HCT116 (cell line): ENCODE measurements at regions not wholly inside any gene's neighbourhood (a gene's known extent, or its start where the extent isn't known, plus 50 kb on each side); places are given as distances from the start of the nearest gene placed in this dataset.

Source experiments
- ATAC-seq: fragments of 200-7000 bp; cut with Tn5 transposase; 2 replicates; pipeline ENCODE4 v1.9.1; 2020; ENCODE audit warnings: mild to moderate bottlenecking, moderate library complexity
- BruUV-seq: library from RNA; stranded (reverse); fragments of 400-500 nt; replicated peaks from 2 replicates; lab custom pipeline; 2021; lab: Mats Ljungman, UMichigan
- CTCF ChIA-PET: fragments of 300-600 bp; sonication (Branson Sonifier 250); formaldehyde crosslinking; loops from one replicate; lab custom pipeline; 2021; ENCODE audit warnings: antibody characterized with exemption; lab: Charles Lee
- POLR2A ChIA-PET: fragments of 300-600, 350-600 bp; sonication (Branson Sonifier 250); formaldehyde crosslinking; loops from one replicate; lab custom pipeline; 2021; ENCODE audit warnings: antibody characterized with exemption; lab: Charles Lee
- RAD21 ChIA-PET, 2 experiments: fragments of 300-600 bp; sonication (Branson Sonifier 250); formaldehyde crosslinking; loops; one replicate each; lab custom pipeline; 2023; ENCODE audit warnings: low total read pairs in 2 of 2; ENCODE audit not compliant: uncharacterized antibody in 2 of 2, unreplicated experiment in 2 of 2, low non-redundant PET in 1 of 2; lab: Charles Lee
- DNase-seq: peaks from one replicate; pipeline ENCODE4 v3.0.0-alpha.2; 2010; ENCODE audit warnings: low read depth, low spot score
- H2AFZ ChIP-seq: fragments of 200-600 bp; shearing (Covaris generic), sonication (generic); 2 replicates; pipeline ENCODE4 v1.6.1; 2017; ENCODE audit warnings: low read depth, mixed run types, mixed read lengths, antibody characterized with exemption, low read length; ENCODE audit not compliant: poor library complexity, severe bottlenecking
- H3K27ac ChIP-seq: 2 replicates; pipeline ENCODE4 v1.5.1; 2012; ENCODE audit warnings: low read depth, low read length
- H3K27me3 ChIP-seq: fragments of 200-600 bp; sonication (generic); 2 replicates; pipeline ENCODE4 v1.6.1; 2016; ENCODE audit warnings: mixed run types, low read length, mixed read lengths; ENCODE audit not compliant: insufficient read depth
- H3K36me3 ChIP-seq, 2 experiments: fragments of 200-500 bp in 1 of 2; fragments of 200-600 bp in 1 of 2; sonication (Bioruptor generic) in 1 of 2; sonication (generic) in 1 of 2; 2 replicates each; pipeline versions ENCODE4 v1.5.1 to v1.6.1; 2014 to 2016; ENCODE audit warnings: low read length in 2 of 2, inconsistent platforms in 1 of 2, mixed read lengths in 1 of 2, mixed run types in 1 of 2; ENCODE audit not compliant: insufficient read depth in 2 of 2, control insufficient read depth in 1 of 2
- H3K4me1 ChIP-seq, 2 experiments: fragments of 200-600 bp in 1 of 2; sonication (generic) in 1 of 2; 2 replicates each; pipeline versions ENCODE4 v1.5.1 to v1.6.1; 2012 to 2017; ENCODE audit warnings: low read length in 2 of 2, inconsistent platforms in 1 of 2, mild to moderate bottlenecking in 1 of 2, mixed read lengths in 1 of 2, mixed run types in 1 of 2, moderate library complexity in 1 of 2; ENCODE audit not compliant: insufficient read depth in 2 of 2, control insufficient read depth in 1 of 2
- H3K4me2 ChIP-seq: fragments of 200-600 bp; sonication (generic); 2 replicates; pipeline ENCODE4 v1.6.1; 2017; ENCODE audit warnings: mixed run types, low read length, mixed read lengths
- H3K4me3 ChIP-seq, 2 experiments: fragments of 200-600 bp in 1 of 2; sonication (generic) in 1 of 2; replicated peaks in 1 of 2; 2 replicates each; pipeline ENCODE4 v1.5.1; 2011 to 2016; ENCODE audit warnings: low read length in 2 of 2, control low read depth in 1 of 2, low read depth in 1 of 2, mild to moderate bottlenecking in 1 of 2, mixed read lengths in 1 of 2, mixed run types in 1 of 2
- H3K79me2 ChIP-seq: fragments of 200-600 bp; sonication (generic); 2 replicates; pipeline ENCODE4 v1.6.1; 2017; ENCODE audit warnings: mild to moderate bottlenecking, mixed run types, low read length, moderate library complexity, mixed read lengths; ENCODE audit not compliant: insufficient read depth
- H3K9ac ChIP-seq: fragments of 200-600 bp; sonication (generic); 2 replicates; pipeline ENCODE4 v1.6.1; 2016; ENCODE audit warnings: low read length, mixed read lengths
- H3K9me2 ChIP-seq: fragments of 200-600 bp; sonication (generic), shearing (Covaris generic); 2 replicates; pipeline ENCODE4 v1.6.1; 2017; ENCODE audit warnings: mixed run types, mild to moderate bottlenecking, moderate library complexity; ENCODE audit not compliant: insufficient read depth
- H3K9me3 ChIP-seq, 2 experiments: fragments of 200-500 bp in 1 of 2; fragments of 200-600 bp in 1 of 2; sonication (Bioruptor generic) in 1 of 2; sonication (generic) in 1 of 2; 2 replicates each; pipeline ENCODE4 v1.6.1; 2014 to 2017; ENCODE audit warnings: low read length in 2 of 2, mixed read lengths in 2 of 2, inconsistent platforms in 1 of 2, low read depth in 1 of 2, mild to moderate bottlenecking in 1 of 2, mixed run types in 1 of 2, moderate library complexity in 1 of 2; ENCODE audit not compliant: control insufficient read depth in 1 of 2, insufficient read depth in 1 of 2
- H4K20me1 ChIP-seq: fragments of 200-600 bp; sonication (generic), shearing (Covaris generic); 2 replicates; pipeline ENCODE4 v1.6.1; 2017; ENCODE audit warnings: mixed run types, mild to moderate bottlenecking, moderate library complexity; ENCODE audit not compliant: insufficient read depth
- CBX3 ChIP-seq: IDR thresholded peaks from 2 replicates; pipeline ENCODE4 v1.6.1; 2012; ENCODE audit warnings: low read depth
- ELF1 ChIP-seq: IDR thresholded peaks from 2 replicates; pipeline ENCODE4 v1.6.1; 2012; ENCODE audit warnings: low read depth, borderline replicate concordance
- EZH2 ChIP-seq: fragments of 200-600 bp; sonication (generic); IDR thresholded peaks from 2 replicates; pipeline ENCODE4 v1.6.1; 2017; ENCODE audit warnings: antibody characterized with exemption, mixed run types
- FOSL1 ChIP-seq: IDR thresholded peaks from 2 replicates; pipeline ENCODE4 v1.6.1; 2012; ENCODE audit warnings: low read depth
- SP1 ChIP-seq: IDR thresholded peaks from 2 replicates; pipeline ENCODE4 v1.6.1; 2012; ENCODE audit warnings: low read depth
- SRF ChIP-seq: IDR thresholded peaks from 2 replicates; pipeline ENCODE4 v1.6.1; 2012; ENCODE audit warnings: low read depth
- TCF7L2 ChIP-seq: IDR thresholded peaks from 2 replicates; pipeline ENCODE4 v1.7.0; 2011; ENCODE audit warnings: borderline replicate concordance, inconsistent platforms; ENCODE audit not compliant: insufficient read depth, insufficient read length; ENCODE audit errors: extremely low read depth
- ZNF274 ChIP-seq: fragments of 200-500 bp; sonication (Bioruptor generic); IDR thresholded peaks from 2 replicates; pipeline ENCODE4 v1.6.1; 2014; ENCODE audit warnings: mild to moderate bottlenecking, low read depth, low read length, inconsistent platforms
- intact Hi-C: fragments of 100-400 bp; cut with micrococcal nuclease; formaldehyde crosslinking; loops from 2 replicates; pipeline ENCODE4 v1.10.0; 2022
- TF ChIP-seq, protein P1 (sequence below), 3 experiments: fragments of 200-600 bp in 1 of 3; sonication (generic) in 1 of 3; IDR thresholded peaks in 2 of 3; conservative IDR thresholded peaks in 1 of 3; 2 replicates each; pipeline ENCODE4 v1.5.1; 2012 to 2017; ENCODE audit warnings: low read depth in 2 of 3, low read length in 2 of 3, antibody characterized with exemption in 1 of 3, borderline replicate concordance in 1 of 3, control low read depth in 1 of 3, mild to moderate bottlenecking in 1 of 3, mixed read lengths in 1 of 3, mixed run types in 1 of 3, moderate library complexity in 1 of 3; ENCODE audit not compliant: insufficient read depth in 1 of 3
- TF ChIP-seq, protein P2 (sequence below): IDR thresholded peaks from 2 replicates; pipeline ENCODE4 v1.6.1; 2012; ENCODE audit warnings: low read depth

DNA sequence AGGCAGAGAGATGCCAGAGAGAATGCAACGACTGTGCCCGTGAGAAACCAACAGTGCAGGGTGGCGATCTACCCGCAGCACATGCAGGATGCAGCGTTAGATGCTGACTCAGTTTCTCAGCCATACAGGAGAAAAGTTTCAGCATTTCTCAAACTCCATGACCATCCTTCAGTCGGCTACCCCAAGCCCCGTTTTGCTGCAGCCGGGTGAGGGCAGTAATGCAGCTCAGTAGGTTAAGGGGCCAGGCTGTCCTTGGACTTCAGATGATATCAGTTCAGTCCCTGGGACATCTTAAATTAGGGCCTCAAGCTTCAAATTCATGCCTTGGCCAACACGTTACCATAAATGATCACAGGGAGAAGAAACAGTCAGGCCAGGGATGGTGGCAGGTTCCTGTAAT lies 125.5 kb downstream of the PALM2AKAP2 start:
- no peak for ATAC-seq
- DNase-seq: no peak
- H3K4me2 ChIP-seq: no peak overlapping the region
- H3K27ac ChIP-seq: no peak overlapping the region
- H3K9me3 ChIP-seq: no peaks in the 10 kb centered on the region
- intact Hi-C loops: no loop called here
- H2AFZ ChIP-seq: no peak overlapping the region
- no peaks in the 10 kb centered on the region for H3K36me3 ChIP-seq
- H3K4me1 ChIP-seq: peaks cover 0 to 2% of the 10 kb centered on the region in 2 experiments; a peak in 2 of 4 replicates
- TF ChIP-seq SRF (no peak), ELF1 (no peak), EZH2 (no peak), FOSL1 (no peak), SP1 (no peak), ZNF274 (no peak), CBX3 (no peak), TCF7L2 (no peak)
- TF ChIP-seq, protein P1, sequence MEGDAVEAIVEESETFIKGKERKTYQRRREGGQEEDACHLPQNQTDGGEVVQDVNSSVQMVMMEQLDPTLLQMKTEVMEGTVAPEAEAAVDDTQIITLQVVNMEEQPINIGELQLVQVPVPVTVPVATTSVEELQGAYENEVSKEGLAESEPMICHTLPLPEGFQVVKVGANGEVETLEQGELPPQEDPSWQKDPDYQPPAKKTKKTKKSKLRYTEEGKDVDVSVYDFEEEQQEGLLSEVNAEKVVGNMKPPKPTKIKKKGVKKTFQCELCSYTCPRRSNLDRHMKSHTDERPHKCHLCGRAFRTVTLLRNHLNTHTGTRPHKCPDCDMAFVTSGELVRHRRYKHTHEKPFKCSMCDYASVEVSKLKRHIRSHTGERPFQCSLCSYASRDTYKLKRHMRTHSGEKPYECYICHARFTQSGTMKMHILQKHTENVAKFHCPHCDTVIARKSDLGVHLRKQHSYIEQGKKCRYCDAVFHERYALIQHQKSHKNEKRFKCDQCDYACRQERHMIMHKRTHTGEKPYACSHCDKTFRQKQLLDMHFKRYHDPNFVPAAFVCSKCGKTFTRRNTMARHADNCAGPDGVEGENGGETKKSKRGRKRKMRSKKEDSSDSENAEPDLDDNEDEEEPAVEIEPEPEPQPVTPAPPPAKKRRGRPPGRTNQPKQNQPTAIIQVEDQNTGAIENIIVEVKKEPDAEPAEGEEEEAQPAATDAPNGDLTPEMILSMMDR (IDR thresholded peaks at IDR 0.05 in 2 of 3, conservative IDR thresholded peaks at IDR 0.05 in 1 of 3; ENCODE audit: borderline replicate concordance in 1 of 3, insufficient read depth in 1 of 3, low read depth in 2 of 3, low read length in 2 of 3): no peak
- TF ChIP-seq, protein P2, sequence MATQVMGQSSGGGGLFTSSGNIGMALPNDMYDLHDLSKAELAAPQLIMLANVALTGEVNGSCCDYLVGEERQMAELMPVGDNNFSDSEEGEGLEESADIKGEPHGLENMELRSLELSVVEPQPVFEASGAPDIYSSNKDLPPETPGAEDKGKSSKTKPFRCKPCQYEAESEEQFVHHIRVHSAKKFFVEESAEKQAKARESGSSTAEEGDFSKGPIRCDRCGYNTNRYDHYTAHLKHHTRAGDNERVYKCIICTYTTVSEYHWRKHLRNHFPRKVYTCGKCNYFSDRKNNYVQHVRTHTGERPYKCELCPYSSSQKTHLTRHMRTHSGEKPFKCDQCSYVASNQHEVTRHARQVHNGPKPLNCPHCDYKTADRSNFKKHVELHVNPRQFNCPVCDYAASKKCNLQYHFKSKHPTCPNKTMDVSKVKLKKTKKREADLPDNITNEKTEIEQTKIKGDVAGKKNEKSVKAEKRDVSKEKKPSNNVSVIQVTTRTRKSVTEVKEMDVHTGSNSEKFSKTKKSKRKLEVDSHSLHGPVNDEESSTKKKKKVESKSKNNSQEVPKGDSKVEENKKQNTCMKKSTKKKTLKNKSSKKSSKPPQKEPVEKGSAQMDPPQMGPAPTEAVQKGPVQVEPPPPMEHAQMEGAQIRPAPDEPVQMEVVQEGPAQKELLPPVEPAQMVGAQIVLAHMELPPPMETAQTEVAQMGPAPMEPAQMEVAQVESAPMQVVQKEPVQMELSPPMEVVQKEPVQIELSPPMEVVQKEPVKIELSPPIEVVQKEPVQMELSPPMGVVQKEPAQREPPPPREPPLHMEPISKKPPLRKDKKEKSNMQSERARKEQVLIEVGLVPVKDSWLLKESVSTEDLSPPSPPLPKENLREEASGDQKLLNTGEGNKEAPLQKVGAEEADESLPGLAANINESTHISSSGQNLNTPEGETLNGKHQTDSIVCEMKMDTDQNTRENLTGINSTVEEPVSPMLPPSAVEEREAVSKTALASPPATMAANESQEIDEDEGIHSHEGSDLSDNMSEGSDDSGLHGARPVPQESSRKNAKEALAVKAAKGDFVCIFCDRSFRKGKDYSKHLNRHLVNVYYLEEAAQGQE: no peak
- H3K4me3 ChIP-seq: no peak overlapping the region
- no peaks in the 10 kb centered on the region for H4K20me1 ChIP-seq
- H3K9ac ChIP-seq: no peak overlapping the region
- no TSS peak for BruUV-seq
- H3K27me3 ChIP-seq: no peaks in the 10 kb centered on the region
- ChIA-PET CTCF (interaction anchor here (2.7 kb wide), 1 partner anchor 152 kb away, joined by 33 read pairs; no protein-coding TSS in a partner anchor), RAD21 (no interaction called here), POLR2A (no interaction called here)
- H3K9me2 ChIP-seq: no peaks in the 10 kb centered on the region
- no peaks in the 10 kb centered on the region for H3K79me2 ChIP-seq
